ENCODE measurements at regions not wholly inside any gene's neighbourhood (a gene's known extent, or its start where the extent isn't known, plus 50 kb on each side); places are given as distances from the start of the nearest gene placed in this dataset.

- Histone ChIP-seq H3F3A (ENCODE audit: low read length, unreplicated experiment) (no peaks in the 10 kb centered on the region), H3K4me2 (ENCODE audit: low read length) (no peak overlapping the region), H3K27ac (ENCODE audit: low read length) (no peak overlapping the region), H3K9me2 (replicated peaks; ENCODE audit: low read length) (no peaks in the 10 kb centered on the region), H3K9me3 (ENCODE audit: low read length) (no peaks in the 10 kb centered on the region), H2AFZ (ENCODE audit: low read length) (no peak overlapping the region), H3K27me3 (ENCODE audit: low read length) (peaks cover 70% of the 10 kb centered on the region), H3K4me1 (ENCODE audit: insufficient read depth, low read length) (no peaks in the 10 kb centered on the region), H3K79me2 (ENCODE audit: low read length) (no peaks in the 10 kb centered on the region), H3K36me3 (ENCODE audit: low read depth, low read length) (no peaks in the 10 kb centered on the region), H3K4me3 (ENCODE audit: low read length) (no peak overlapping the region), H4K20me1 (ENCODE audit: low read length) (no peaks in the 10 kb centered on the region), H3K9ac (ENCODE audit: low read length) (no peak overlapping the region)
- POLR2A ChIA-PET (ENCODE audit: unreplicated experiment) = no interaction called here
- DNase-seq = no peak
- ATAC-seq = no peak
- CTCF ChIA-PET = no interaction called here
- no peak for TF ChIP-seq EZH2phosphoT487 (IDR thresholded peaks at IDR 0.05; ENCODE audit: borderline replicate concordance, low read length)
- no peak for TF ChIP-seq CTCF (conservative IDR thresholded peaks at IDR 0.05; ENCODE audit: low read depth, low read length)
- no peak for TF ChIP-seq EZH2 (IDR thresholded peaks at IDR 0.05; ENCODE audit: low read length, unreplicated experiment)
- intact Hi-C loops (cut with micrococcal nuclease) = loop anchor here (10.0 kb wide), 1 partner anchor 1480 kb away; no protein-coding TSS in a partner anchor
- BruUV-seq (replicated peaks) = no TSS peak
Observed at GRCh38 chr20:22315073-22315472, 269.3 kb downstream of the FOXA2 start.

GRCh38 chr20:22312744-22313346, 271.5 kb downstream of the FOXA2 start:
- BruUV-seq (replicated peaks) = no TSS peak
- Histone ChIP-seq H3K4me1 (ENCODE audit: insufficient read depth, low read length) (no peaks in the 10 kb centered on the region), H3K4me3 (ENCODE audit: low read length) (no peak overlapping the region), H3K27ac (ENCODE audit: low read length) (no peak overlapping the region), H3K27me3 (ENCODE audit: low read length) (peaks cover 64% of the 10 kb centered on the region), H3F3A (ENCODE audit: low read length, unreplicated experiment) (no peaks in the 10 kb centered on the region), H3K4me2 (ENCODE audit: low read length) (no peak overlapping the region), H3K9me3 (ENCODE audit: low read length) (no peaks in the 10 kb centered on the region), H4K20me1 (ENCODE audit: low read length) (no peaks in the 10 kb centered on the region), H3K79me2 (ENCODE audit: low read length) (no peaks in the 10 kb centered on the region), H2AFZ (ENCODE audit: low read length) (no peak overlapping the region), H3K9me2 (replicated peaks; ENCODE audit: low read length) (no peaks in the 10 kb centered on the region), H3K36me3 (ENCODE audit: low read depth, low read length) (no peaks in the 10 kb centered on the region), H3K9ac (ENCODE audit: low read length) (no peak overlapping the region)
- ChIA-PET CTCF (interaction anchor here (0.6 to 1.0 kb wide), 4 partner anchors 18 to 1078 kb away, joined by 3 to 7 read pairs (median 3); no protein-coding TSS in a partner anchor), POLR2A (ENCODE audit: unreplicated experiment) (no interaction called here)
- intact Hi-C loops (cut with micrococcal nuclease) = loop anchor here (1.0 to 10.0 kb wide), 2 partner anchors 594 to 1478 kb away; no protein-coding TSS in a partner anchor
- TF ChIP-seq EZH2phosphoT487 (IDR thresholded peaks at IDR 0.05; ENCODE audit: borderline replicate concordance, low read length) = no peak
- TF ChIP-seq CTCF (conservative IDR thresholded peaks at IDR 0.05; ENCODE audit: low read depth, low read length) = peak; percentile 83
- DNase-seq (peak; percentile 66), ATAC-seq (no peak)

- ATAC-seq (no peak), DNase-seq (no peak)
- Histone ChIP-seq H3K9ac (ENCODE audit: low read length) (no peak overlapping the region), H3K36me3 (ENCODE audit: low read depth, low read length) (no peaks in the 10 kb centered on the region), H3K4me1 (ENCODE audit: insufficient read depth, low read length) (no peaks in the 10 kb centered on the region), H4K20me1 (ENCODE audit: low read length) (no peaks in the 10 kb centered on the region), H3K4me3 (ENCODE audit: low read length) (no peak overlapping the region), H3K9me3 (ENCODE audit: low read length) (no peaks in the 10 kb centered on the region), H3K4me2 (ENCODE audit: low read length) (no peak overlapping the region), H3F3A (ENCODE audit: low read length, unreplicated experiment) (no peaks in the 10 kb centered on the region), H3K79me2 (ENCODE audit: low read length) (no peaks in the 10 kb centered on the region), H2AFZ (ENCODE audit: low read length) (no peak overlapping the region), H3K9me2 (replicated peaks; ENCODE audit: low read length) (no peaks in the 10 kb centered on the region), H3K27ac (ENCODE audit: low read length) (no peak overlapping the region), H3K27me3 (ENCODE audit: low read length) (peaks cover 73% of the 10 kb centered on the region)
- POLR2A ChIA-PET (ENCODE audit: unreplicated experiment) = no interaction called here
- no TSS peak for BruUV-seq (replicated peaks)
- CTCF ChIA-PET = no interaction called here
- intact Hi-C loops (cut with micrococcal nuclease) = no loop called here
- TF ChIP-seq EZH2 (IDR thresholded peaks at IDR 0.05; ENCODE audit: low read length, unreplicated experiment) = no peak
- no peak for TF ChIP-seq EZH2phosphoT487 (IDR thresholded peaks at IDR 0.05; ENCODE audit: borderline replicate concordance, low read length)
- TF ChIP-seq CTCF (conservative IDR thresholded peaks at IDR 0.05; ENCODE audit: low read depth, low read length) = no peak
Observed at GRCh38 chr20:22308934-22309333, 275.4 kb downstream of the FOXA2 start.

Measured in PC-3 (cell line).